ENCODE measurements at regions not wholly inside any gene's neighbourhood (a gene's known extent, or its start where the extent isn't known, plus 50 kb on each side); places are given as distances from the start of the nearest gene placed in this dataset.
"Not testable (repeated sequence)": the region's sequence is repeated elsewhere in the genome, so short reads cannot be mapped to it uniquely, and the experiment has no call there.

GRCh38 chr4:114249976-114250375 is 270.5 kb upstream of the ARSJ start:
- Histone ChIP-seq H3K4me1 (no peaks in the 10 kb centered on the region), H3K36me3 (no peaks in the 10 kb centered on the region), H3K27me3 (no peaks in the 10 kb centered on the region), H3K9me3 (no peaks in the 10 kb centered on the region), H3K27ac (no peak overlapping the region), H3K4me3 (no peak overlapping the region)
- no peak for DNase-seq
- no peak for TF ChIP-seq CTCF (IDR thresholded peaks at IDR 0.05)
- no peak for TF ChIP-seq POLR2A (IDR thresholded peaks at IDR 0.05)

GRCh38 chr4:114250439-114250891 is 271.0 kb upstream of the ARSJ start:
- Histone ChIP-seq H3K4me3 (no peak overlapping the region), H3K27ac (no peak overlapping the region), H3K4me1 (no peaks in the 10 kb centered on the region), H3K27me3 (no peaks in the 10 kb centered on the region), H3K9me3 (no peaks in the 10 kb centered on the region), H3K36me3 (no peaks in the 10 kb centered on the region)
- no peak for DNase-seq
- no peak for TF ChIP-seq POLR2A (IDR thresholded peaks at IDR 0.05)
- no peak for TF ChIP-seq CTCF (IDR thresholded peaks at IDR 0.05)

- H3K27ac ChIP-seq: no peak overlapping the region
- no peaks in the 10 kb centered on the region for H3K4me1 ChIP-seq
- no peak for DNase-seq
- no peak for TF ChIP-seq POLR2A (IDR thresholded peaks at IDR 0.05)
- TF ChIP-seq CTCF (IDR thresholded peaks at IDR 0.05): no peak
- H3K9me3 ChIP-seq: no peaks in the 10 kb centered on the region
- H3K36me3 ChIP-seq: no peaks in the 10 kb centered on the region
- no peak overlapping the region for H3K4me3 ChIP-seq
- H3K27me3 ChIP-seq: no peaks in the 10 kb centered on the region
Measured at GRCh38 chr4:114251020-114251419, 271.6 kb upstream of the ARSJ start.

- TF ChIP-seq CTCF (IDR thresholded peaks at IDR 0.05) (no peak), POLR2A (IDR thresholded peaks at IDR 0.05) (no peak)
- DNase-seq: no peak
- Histone ChIP-seq H3K4me3 (no peak overlapping the region), H3K36me3 (no peaks in the 10 kb centered on the region), H3K27ac (no peak overlapping the region), H3K9me3 (no peaks in the 10 kb centered on the region), H3K4me1 (no peaks in the 10 kb centered on the region), H3K27me3 (no peaks in the 10 kb centered on the region)
Measured at GRCh38 chr4:114252499-114252898, 273.1 kb upstream of the ARSJ start.

- Histone ChIP-seq H3K4me3 (no peak overlapping the region), H3K9me3 (no peaks in the 10 kb centered on the region), H3K4me1 (no peaks in the 10 kb centered on the region), H3K36me3 (no peaks in the 10 kb centered on the region), H3K27ac (no peak overlapping the region), H3K27me3 (no peaks in the 10 kb centered on the region)
- no peak for DNase-seq
- no peak for TF ChIP-seq POLR2A (IDR thresholded peaks at IDR 0.05)
- no peak for TF ChIP-seq CTCF (IDR thresholded peaks at IDR 0.05)
Measured at GRCh38 chr4:114257501-114257900, 278.1 kb upstream of the ARSJ start.

DNA sequence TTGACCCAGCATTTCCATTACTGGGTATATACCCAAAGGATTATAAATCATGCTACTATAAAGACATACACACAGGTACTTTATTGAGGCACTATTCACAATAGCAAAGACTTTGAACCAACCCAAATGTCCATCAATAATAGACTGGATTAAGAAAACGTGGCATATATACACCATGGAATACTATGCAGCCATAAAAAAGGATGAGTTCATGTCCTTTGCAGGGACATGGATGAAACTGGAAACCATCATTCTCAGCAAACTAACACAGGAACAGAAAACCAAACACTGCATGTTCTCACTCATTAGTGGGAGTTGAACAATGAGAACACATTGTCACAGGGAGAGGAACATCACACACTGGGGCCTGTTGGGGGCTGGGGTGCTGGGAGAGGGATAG is 283.0 kb upstream of the ARSJ start:
- not testable (repeated sequence) for H3K36me3 ChIP-seq, H3K27me3 ChIP-seq, H3K4me1 ChIP-seq, H3K9me3 ChIP-seq, H3K27ac ChIP-seq, H3K4me3 ChIP-seq, DNase-seq
